Body of pancreas (tissue), 4 donors: ENCODE measurements at regions not wholly inside any gene's neighbourhood (a gene's known extent, or its start where the extent isn't known, plus 50 kb on each side); places are given as distances from the start of the nearest gene placed in this dataset.

Source experiments
- ATAC-seq: fragments of 150-250 bp; one replicate; pipeline ENCODE4 v1.9.1; 2016
- DNase-seq, 4 donors: peaks; one replicate each; pipeline ENCODE4 v3.0.0-alpha.2; 2019
- H3K27ac ChIP-seq, 4 donors: fragments of 200-600 bp; sonication (generic); 1 replicate in 3 of 4; 2 replicates in 1 of 4; pipeline versions ENCODE4 v1.5.1 to v1.6.1; 2016 to 2019; ENCODE audit warnings: mild to moderate bottlenecking in 1 of 4, mixed read lengths in 1 of 4, moderate library complexity in 1 of 4
- H3K27me3 ChIP-seq, 2 donors: fragments of 200-600 bp; sonication (generic); one replicate each; pipeline ENCODE4 v1.6.0; 2016; ENCODE audit warnings: mild to moderate bottlenecking in 1 of 2
- H3K36me3 ChIP-seq, 2 donors: fragments of 200-600 bp; sonication (generic); replicated peaks in 1 of 2; 2 replicates each; pipeline ENCODE4 v1.5.1; 2016; ENCODE audit warnings: low read depth in 2 of 2; ENCODE audit not compliant: insufficient read depth in 1 of 2
- H3K4me1 ChIP-seq: fragments of 200-600 bp; sonication (generic); one replicate; pipeline ENCODE4 v1.6.0; 2016
- H3K4me3 ChIP-seq, 2 donors: fragments of 200-600 bp; sonication (generic); 1 replicate in 1 of 2; 2 replicates in 1 of 2; pipeline ENCODE4 v1.5.1; 2016 to 2019
- H3K9me3 ChIP-seq, 3 donors: fragments of 200-600 bp; sonication (generic); 1 replicate in 2 of 3; 2 replicates in 1 of 3; pipeline ENCODE4 v1.5.1; 2016
- CTCF ChIP-seq, 7 experiments: fragments of 450-650 bp in 4 of 7; fragments of 200-600 bp in 3 of 7; sonication (generic) in 3 of 7; IDR thresholded peaks; one replicate each; pipeline ENCODE4 v1.5.1; 2016 to 2019; ENCODE audit warnings: antibody characterized with exemption in 7 of 7
- POLR2A ChIP-seq, 3 donors: fragments of 450-650 bp; IDR thresholded peaks; one replicate each; pipeline ENCODE4 v1.6.1; 2016; ENCODE audit warnings: antibody characterized with exemption in 3 of 3, mild to moderate bottlenecking in 2 of 3
- WGBS, 2 donors: methylation state at CpG; one replicate each; pipeline ENCODE4 v1.1.5; 2017; 5-methylcytosine and 5-hydroxymethylcytosine counted together
- intact Hi-C: fragments of 100-400 bp; cut with DNase I; formaldehyde crosslinking; loops from one replicate; pipeline ENCODE4 v1.15.1; 2023

GRCh38 chrX:3192835-3193234 is 151.6 kb downstream of the ARSF start:
- Histone ChIP-seq H3K4me1 (no peaks in the 10 kb centered on the region), H3K27ac (no peak overlapping the region), H3K27me3 (no peaks in the 10 kb centered on the region), H3K36me3 (no peaks in the 10 kb centered on the region), H3K4me3 (no peak overlapping the region), H3K9me3 (no peaks in the 10 kb centered on the region)
- DNase-seq, result no peak
- TF ChIP-seq POLR2A (IDR thresholded peaks at IDR 0.05) (no peak), CTCF (IDR thresholded peaks at IDR 0.05) (no peak)
- WGBS, 2 donors, result 50 to 53% methylated on average over 4 of the region's 4 CpGs
- ATAC-seq, result no peak
- intact Hi-C loops, result no loop called here

GRCh38 chrX:3191796-3192195 is 150.5 kb downstream of the ARSF start:
- DNase-seq, result no peak

GRCh38 chrX:3191201-3191600 is 149.9 kb downstream of the ARSF start:
- WGBS, 2 donors, result 72 to 74% methylated on average over 3 of the region's 3 CpGs
- intact Hi-C loops, result no loop called here

More at GRCh38 chrX:3191796-3192195, 150.5 kb downstream of the ARSF start:
- Histone ChIP-seq H3K27ac (no peak overlapping the region), H3K27me3 (no peaks in the 10 kb centered on the region), H3K4me3 (no peak overlapping the region), H3K4me1 (no peaks in the 10 kb centered on the region), H3K9me3 (no peaks in the 10 kb centered on the region), H3K36me3 (no peaks in the 10 kb centered on the region)
- no peak for ATAC-seq
- TF ChIP-seq POLR2A (IDR thresholded peaks at IDR 0.05) (no peak), CTCF (IDR thresholded peaks at IDR 0.05) (no peak)
- intact Hi-C loops, result no loop called here
- WGBS, 2 donors, result 58 to 68% methylated on average over 2 to 5 of the region's 5 CpGs

GRCh38 chrX:3184176-3184930 is 143.1 kb downstream of the ARSF start:
- WGBS, 2 donors, result 37 to 53% methylated on average over 5 of the region's 5 CpGs
- H3K4me1 ChIP-seq, result no peaks in the 10 kb centered on the region
- H3K27me3 ChIP-seq, result no peaks in the 10 kb centered on the region
- no peaks in the 10 kb centered on the region for H3K36me3 ChIP-seq
- TF ChIP-seq POLR2A (IDR thresholded peaks at IDR 0.05) (no peak), CTCF (IDR thresholded peaks at IDR 0.05) (no peak)
- H3K9me3 ChIP-seq, result no peaks in the 10 kb centered on the region
- DNase-seq, result no peak
- intact Hi-C loops, result no loop called here
- H3K27ac ChIP-seq, result no peak overlapping the region
- no peak overlapping the region for H3K4me3 ChIP-seq
- no peak for ATAC-seq

More at GRCh38 chrX:3191201-3191600, 149.9 kb downstream of the ARSF start:
- Histone ChIP-seq H3K36me3 (no peaks in the 10 kb centered on the region), H3K27ac (no peak overlapping the region), H3K9me3 (no peaks in the 10 kb centered on the region), H3K27me3 (no peaks in the 10 kb centered on the region), H3K4me3 (no peak overlapping the region), H3K4me1 (no peaks in the 10 kb centered on the region)
- DNase-seq (no peak), ATAC-seq (no peak)
- TF ChIP-seq CTCF (IDR thresholded peaks at IDR 0.05) (no peak), POLR2A (IDR thresholded peaks at IDR 0.05) (no peak)

- ATAC-seq, result no peak
- no peak for DNase-seq
- H3K27me3 ChIP-seq, result no peaks in the 10 kb centered on the region
- no peak overlapping the region for H3K4me3 ChIP-seq
- no peaks in the 10 kb centered on the region for H3K4me1 ChIP-seq
- no peak overlapping the region for H3K27ac ChIP-seq
- intact Hi-C loops, result no loop called here
- no peak for TF ChIP-seq POLR2A (IDR thresholded peaks at IDR 0.05)
- no peak for TF ChIP-seq CTCF (IDR thresholded peaks at IDR 0.05)
- WGBS, 2 donors, result 63 to 65% methylated on average over 1 of the region's 1 CpG
- no peaks in the 10 kb centered on the region for H3K36me3 ChIP-seq
- no peaks in the 10 kb centered on the region for H3K9me3 ChIP-seq
These were observed 140.6 kb downstream of the ARSF start for GRCh38 chrX:3181846-3182245.
